Breast epithelium (tissue), 3 donors: ENCODE measurements at regions not wholly inside any gene's neighbourhood (a gene's known extent, or its start where the extent isn't known, plus 50 kb on each side); places are given as distances from the start of the nearest gene placed in this dataset.

Source experiments
- POLR2A ChIP-seq: fragments of 450-650 bp; IDR thresholded peaks from one replicate; pipeline ENCODE4 v1.6.1; 2016; ENCODE audit warnings: antibody characterized with exemption, mild to moderate bottlenecking, moderate library complexity
- TF ChIP-seq, protein P1 (sequence below), 3 donors: fragments of 450-650 bp; IDR thresholded peaks; one replicate each; pipeline ENCODE4 v1.5.1; 2016 to 2017; ENCODE audit warnings: antibody characterized with exemption in 3 of 3, mild to moderate bottlenecking in 3 of 3, moderate library complexity in 3 of 3

DNA sequence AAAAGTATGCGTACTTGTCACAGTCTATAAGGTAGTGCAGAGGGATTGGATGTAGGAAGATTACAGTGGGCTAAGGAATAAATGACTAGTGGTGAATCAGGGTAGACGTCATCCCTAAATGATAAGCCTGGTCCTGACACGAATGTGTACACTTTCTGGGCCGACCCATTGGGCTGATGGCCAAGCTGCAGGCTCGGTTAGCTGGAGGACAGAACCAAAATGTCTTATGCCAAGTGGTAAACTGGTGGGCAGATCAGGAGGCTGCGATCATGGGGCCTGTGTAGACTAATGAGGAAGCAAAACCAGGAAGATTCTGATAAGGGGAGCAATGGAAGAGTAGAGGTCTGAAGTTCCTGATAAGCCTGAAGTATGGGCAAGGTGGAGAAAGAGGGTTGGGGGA, 272.8 kb upstream of the GATB start:
- TF ChIP-seq POLR2A: no peak
- TF ChIP-seq, protein P1, sequence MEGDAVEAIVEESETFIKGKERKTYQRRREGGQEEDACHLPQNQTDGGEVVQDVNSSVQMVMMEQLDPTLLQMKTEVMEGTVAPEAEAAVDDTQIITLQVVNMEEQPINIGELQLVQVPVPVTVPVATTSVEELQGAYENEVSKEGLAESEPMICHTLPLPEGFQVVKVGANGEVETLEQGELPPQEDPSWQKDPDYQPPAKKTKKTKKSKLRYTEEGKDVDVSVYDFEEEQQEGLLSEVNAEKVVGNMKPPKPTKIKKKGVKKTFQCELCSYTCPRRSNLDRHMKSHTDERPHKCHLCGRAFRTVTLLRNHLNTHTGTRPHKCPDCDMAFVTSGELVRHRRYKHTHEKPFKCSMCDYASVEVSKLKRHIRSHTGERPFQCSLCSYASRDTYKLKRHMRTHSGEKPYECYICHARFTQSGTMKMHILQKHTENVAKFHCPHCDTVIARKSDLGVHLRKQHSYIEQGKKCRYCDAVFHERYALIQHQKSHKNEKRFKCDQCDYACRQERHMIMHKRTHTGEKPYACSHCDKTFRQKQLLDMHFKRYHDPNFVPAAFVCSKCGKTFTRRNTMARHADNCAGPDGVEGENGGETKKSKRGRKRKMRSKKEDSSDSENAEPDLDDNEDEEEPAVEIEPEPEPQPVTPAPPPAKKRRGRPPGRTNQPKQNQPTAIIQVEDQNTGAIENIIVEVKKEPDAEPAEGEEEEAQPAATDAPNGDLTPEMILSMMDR (IDR thresholded peaks at IDR 0.05): no peak
